ENCODE measurements at regions not wholly inside any gene's neighbourhood (a gene's known extent, or its start where the extent isn't known, plus 50 kb on each side); places are given as distances from the start of the nearest gene placed in this dataset.

DNA sequence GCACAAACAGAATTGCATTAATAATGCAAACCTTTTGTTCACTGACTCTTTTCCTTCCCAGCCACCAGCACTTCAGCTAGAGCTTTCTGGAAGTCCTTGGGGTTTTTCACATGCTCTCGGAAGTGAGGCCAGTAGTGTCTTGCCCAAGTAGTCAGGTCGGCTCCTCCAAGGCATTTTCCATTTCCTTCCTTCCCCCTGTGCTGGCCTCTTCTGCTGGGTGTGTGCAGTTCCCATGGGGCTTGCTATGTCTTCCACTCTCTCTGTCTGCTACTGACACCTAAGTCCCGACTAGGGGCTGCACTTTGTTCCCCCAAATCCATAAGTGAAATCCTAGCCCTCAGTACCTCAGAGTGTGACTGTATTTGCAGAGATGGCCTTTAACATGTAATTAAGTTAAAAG lies 175.6 kb upstream of the BMPER start:
- no peak for DNase-seq

DNA sequence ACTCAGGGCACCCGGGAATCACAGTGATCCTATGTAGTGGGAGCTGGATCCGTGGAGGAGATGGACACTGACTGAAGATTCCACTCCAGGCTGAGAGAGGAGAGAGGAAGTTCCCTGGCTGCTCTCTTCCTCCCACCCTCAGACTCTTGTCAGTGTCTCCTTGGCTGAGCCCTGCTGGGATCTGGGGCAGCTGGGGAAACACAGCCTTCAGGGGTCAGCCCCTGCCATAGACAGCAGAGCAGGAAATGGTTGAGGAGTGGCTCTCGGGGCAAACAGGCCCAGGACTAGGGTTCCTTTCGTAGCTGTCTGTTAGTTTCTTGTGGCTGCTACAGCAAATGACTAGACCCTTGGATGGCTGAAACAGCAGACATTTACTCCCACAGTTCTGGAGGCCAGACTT lies 174.4 kb upstream of the BMPER start:
- DNase-seq, result no peak

DNA sequence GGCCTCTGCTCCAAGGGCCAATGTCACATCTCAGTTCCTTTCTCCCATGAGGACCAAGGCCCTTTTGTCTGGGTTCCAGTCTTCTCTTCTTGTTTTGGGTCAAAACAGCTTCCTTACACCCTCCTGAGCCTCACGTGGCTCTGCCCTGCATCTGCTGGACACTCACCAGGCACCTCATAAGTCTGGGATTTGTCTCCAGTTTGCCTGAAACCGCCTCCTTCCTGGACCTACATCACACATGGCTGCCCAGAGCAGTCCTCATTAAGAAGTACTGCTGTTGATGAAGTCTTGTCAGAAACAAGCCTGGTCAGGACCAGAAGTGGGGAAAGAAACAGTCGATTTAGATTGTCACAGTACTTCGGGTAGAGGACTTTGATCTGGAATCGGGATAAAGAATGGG lies 173.4 kb upstream of the BMPER start:
- DNase-seq, result no peak

DNA sequence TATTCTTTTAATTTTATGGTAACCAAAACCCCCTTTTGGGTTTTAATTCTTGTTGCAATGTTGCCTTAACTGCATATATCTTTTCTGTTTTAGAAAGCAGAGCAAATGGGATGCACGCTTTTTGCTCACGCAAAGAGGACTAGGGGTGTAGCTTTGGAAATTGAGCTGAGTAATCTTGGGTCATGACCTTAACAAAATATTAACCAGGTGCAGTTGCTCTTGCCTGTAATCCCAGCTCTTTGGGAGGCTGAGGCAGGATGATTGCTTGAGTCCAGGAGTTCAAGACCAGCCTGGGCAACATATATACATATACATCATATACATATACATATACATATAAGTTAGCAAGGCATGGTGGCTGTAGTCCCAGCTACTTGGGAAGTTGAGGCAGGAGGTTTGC lies 172.9 kb upstream of the BMPER start:
- no peak for DNase-seq

DNA sequence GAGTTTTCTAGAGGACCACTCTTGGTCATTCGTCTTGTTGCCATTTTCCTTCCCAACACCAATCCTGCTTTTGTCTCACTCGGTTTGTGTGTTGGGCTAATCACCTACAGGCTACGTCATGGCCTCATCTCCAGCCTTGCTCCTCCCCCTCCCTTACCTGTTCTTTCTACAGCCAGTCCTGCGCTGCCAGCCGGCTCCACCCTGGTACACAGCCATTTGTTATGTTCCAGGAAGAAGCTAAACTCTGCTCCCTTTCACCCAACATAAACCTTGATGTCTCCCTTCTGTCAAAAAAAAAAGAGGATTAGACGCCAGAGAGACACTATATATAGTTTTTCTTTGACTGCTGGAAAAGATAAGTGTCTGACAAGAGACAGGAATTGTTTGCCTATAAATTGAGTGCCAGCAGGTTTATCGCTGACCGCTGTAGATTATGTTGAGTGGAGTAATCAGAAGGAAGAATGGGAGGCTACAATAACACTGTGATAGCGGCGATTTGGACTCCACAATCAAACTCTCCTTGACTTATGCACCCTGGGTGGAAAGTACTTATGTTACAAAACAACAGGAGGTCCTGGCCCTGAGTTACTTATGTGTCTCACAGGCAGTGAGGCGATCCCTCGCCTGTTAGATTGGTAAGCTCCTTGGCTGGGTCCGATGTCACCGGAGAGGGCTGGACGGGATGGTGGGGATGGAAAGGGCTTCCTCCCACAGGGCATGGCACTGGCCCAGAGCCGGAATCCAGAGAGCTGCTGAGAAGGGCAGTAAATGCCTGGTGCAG lies 171.3 kb upstream of the BMPER start:
- peak; percentile 90 for DNase-seq

DNA sequence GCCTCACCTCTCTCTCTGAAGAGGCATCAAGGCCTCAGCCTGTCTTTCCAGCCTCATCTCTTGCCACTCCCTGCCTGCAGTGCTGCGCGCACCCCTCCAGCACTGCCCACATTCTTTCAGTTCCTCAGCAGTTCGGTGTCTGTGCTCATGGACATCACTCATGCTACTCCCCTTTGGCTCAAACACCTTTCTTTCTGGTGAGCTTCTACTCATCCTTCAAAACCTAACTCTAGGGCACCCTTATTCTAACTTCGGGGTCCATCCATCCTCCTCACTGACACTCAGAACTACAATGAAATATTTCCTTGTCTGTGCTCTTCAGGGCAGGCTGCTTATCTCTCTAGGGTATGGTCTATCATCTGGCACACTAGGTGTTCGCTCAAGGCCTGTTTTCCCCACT lies 169.9 kb upstream of the BMPER start:
- no peak for DNase-seq

DNA sequence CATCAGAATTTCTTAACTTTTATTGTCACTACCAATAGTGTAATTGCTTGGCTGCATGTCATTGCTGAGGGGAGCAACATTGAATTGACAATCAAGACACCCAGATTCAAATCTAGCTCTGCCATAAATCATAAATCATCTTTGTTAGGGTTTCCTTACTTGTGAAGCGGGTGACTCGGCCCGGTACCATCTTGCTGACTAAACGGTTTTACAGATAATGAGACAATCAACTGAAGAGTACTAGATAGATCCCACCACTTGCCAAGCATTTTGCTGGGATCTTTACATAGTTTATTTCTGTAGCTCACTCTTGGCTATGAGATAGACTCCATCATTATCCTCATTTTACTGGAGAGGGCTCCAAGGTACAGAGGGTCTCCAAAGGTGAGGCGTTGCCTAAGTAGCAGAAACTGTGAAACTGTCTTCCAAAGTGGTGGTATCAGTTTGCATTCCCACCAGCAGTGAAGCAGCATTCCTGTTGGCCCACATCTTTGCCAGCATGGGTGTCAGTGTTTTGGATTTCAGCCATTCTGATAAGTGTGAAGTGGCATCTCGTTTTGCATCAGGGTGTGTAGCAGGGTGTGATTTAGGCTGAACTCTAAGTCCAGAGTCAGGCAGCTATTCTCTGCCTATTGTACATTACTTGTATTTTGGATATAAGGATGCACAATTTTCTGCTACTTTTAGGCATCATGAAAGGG lies 168.7 kb upstream of the BMPER start:
- DNase-seq, result no peak

DNA sequence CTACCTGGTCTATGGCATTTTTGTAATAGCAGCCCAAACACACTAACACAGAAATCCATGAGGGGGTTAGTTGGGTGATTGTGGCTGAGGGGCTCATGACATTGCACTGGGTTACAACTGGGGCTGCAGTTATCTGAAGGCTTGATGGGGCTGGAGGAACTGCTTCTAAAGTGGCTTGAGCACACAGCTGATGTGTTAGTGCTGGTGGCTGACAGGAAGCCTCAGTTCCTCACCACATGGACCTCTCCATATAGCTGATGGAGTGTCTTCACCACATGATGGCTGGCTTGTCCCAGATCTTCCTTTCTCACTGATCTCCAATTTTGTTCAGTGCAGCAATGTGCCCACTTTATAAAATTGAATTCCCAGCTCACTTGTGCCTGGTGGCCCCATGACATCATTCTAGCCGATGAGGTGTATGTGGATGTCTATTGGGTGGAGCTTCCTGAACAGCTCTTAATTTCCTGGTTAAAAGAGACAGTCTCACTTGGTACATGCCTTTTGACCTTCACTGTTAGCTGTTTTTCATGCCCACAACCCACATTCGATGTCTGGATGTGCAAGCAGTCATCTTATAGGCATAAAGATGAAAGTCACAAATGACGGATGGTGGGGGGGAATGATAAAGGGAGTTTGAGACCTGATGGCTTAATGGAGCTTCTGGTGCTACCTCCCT lies 166.9 kb upstream of the BMPER start:
- DNase-seq, result no peak

DNA sequence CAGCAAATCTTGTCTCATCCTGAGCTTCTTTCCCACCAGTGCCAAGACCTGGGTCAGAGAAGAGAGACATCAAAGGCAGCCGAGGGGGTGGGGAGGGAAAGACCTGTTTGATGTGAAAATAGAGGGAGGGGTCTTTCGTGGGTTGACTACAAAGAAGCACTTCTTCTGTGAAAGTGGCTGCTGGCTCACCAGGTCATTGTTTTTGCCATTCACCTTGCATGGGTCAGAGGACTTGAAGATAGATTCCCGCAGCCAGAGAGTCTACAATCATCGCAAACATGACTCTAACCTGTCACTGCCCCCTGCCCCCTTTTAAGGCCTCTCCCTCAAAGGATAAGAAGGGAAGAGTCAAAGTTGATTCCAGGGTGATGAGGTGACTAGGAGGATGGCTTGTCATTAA lies 166.1 kb upstream of the BMPER start:
- no peak for DNase-seq

DNA sequence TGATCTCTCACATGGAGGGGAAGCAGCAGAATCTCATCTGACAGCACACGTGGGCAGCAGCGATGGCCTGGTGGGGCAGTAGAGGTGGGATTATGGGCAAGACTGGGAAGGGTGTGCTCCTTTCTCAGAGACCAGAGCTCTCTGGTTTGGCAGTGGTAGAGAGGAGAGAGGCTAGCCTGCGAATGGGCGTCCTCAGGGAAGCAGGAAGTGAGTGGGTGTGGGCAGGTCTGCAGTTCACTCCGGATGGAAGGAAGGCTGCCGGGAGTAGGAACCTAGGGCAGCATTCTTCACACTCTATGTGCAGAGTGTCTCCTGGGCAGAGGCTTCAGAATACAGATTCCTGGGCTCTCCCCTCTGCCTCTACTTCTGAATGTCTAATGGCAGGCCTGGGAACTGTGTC lies 162.8 kb upstream of the BMPER start:
- no peak for DNase-seq

DNA sequence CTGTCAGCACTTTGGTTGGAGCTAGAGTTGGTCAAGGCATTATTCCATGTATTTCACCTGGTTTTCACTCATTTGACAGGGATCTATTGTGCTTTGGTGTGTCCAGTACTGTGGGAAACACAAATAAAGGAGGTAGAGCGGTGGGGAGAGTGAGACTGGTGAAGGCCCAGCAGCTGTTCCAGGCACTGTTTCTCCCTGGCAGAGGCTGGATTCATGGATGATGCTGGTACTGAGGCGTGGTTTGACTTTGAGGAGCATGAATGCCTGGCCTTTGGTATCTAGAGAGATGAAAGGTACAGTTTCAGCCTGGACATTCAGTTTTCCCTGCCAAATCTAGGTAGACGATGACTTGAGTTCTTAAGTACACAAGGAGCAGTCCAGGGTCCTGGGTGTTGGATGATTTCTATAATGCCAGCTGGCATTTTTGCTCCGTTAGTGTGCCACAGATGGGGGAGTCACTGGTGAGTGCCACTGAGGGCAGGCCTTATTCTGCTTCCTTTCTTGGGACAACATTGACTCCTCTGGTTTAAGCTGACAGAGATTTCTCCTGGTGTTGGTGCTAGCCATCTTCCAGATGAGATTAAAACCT lies 162.2 kb upstream of the BMPER start:
- DNase-seq, result no peak

DNA sequence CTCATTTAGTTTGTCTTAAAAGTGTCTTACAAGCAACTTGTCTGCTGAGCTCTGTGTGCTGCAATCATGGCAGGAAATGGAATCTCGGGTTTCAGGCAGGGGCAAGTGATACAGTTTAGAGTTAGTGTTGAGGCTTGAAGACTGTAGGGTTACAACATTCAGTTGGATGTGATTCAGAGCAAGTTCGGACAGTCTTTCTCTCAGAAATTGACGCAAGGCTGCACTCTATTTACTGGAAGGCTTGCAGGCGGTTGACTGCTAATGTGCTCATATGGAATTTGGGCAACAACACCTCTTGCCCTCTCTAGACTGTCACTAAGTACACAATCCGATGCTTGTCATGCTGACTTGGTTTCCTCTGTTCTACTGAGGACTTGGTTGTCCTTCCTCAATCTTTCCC lies 161.7 kb upstream of the BMPER start:
- DNase-seq, result peak; percentile 34

DNA sequence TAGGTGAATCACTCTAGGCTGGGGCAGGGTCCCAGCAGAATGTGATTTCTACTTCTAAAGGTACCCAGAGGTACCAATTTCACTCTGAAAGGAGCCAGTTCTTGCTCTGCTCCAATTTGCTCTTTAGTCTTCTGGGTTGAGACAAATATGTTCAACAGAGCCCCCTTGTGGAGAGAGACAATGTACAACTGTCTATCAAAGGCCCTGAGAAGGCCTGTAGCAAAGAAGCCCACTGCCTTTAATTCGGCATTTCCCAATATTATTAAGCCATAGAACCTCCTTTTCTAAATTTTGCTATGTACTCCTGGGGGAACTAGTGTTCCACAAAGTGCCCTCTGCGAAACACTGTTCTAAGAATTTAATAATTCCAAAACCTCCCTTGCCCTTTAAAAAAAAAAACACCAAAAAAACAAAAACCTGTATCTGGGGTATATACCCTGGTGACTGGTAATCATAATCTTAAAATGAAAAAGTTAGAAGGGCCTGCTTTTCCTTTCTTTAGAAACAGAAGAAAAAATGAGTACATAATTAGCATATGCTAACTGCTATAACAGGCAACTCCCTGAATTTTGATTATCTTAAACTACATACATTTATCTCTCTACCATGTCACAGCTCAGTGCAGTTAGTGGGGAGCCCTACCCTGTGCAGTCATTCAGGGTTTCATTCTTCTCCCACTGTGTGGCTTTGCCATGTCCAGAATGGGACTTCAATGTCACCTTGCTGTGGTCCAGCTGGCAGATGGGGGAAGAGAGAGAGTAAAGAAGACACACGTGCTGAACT lies 160.9 kb upstream of the BMPER start:
- peak; percentile 8 for DNase-seq

DNA sequence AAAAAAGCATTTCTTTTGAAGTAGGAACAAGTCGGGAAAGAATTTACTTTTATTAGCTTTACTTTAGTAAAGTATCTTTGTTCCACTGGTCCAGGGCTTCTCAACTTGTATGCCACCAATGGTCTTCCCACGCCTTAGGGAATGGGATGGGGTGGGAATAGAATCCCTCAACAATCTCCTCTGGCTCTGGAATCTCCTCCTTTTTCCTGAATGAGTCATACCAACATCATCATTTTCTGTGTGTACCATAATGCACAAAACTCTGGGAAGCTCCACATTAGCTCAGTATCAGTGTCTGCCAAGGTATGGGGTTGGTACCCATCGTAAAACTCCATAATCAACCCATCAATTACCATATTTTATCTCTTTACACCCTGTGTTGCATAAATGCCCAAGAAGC lies 159.4 kb upstream of the BMPER start:
- no peak for DNase-seq

DNA sequence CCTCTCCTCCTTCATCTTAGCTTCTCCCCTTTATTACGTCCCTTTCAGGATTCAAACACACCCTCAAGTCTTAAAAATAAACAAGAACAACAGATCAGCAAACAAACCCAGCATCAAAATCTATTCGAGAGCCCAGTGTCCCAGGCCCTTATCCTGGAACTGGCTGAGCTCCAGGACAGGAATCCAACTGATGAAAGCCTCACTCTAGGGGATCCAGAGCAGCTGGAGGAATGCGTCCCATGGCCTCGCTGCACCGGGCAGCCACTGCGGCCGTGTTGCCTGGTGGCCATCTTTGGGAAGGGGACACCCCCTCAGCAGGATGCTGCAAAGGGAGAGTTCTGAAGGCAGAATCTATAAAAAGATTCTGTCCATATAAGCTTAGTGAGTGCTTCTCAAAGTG lies 156.5 kb upstream of the BMPER start:
- DNase-seq, result no peak

DNA sequence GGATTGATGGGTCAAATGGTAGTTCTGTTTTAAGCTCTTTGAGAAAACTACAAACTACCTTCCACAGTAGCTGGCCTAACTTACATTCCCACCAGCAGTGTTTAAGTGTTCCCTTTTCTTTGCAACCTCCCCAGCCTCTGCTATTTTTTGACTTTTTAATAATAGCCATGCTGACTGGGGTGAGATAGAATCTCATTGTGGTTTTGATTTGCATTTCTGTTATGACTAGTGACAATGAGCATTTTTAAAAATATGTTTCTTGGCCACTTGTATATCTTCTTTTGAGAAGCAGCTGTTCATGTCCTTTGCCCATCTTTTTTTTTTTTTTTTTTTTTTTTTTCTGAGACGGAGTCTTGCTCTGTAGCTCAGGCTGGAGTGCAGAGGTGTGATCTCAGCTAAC lies 155.2 kb upstream of the BMPER start:
- no peak for DNase-seq

DNA sequence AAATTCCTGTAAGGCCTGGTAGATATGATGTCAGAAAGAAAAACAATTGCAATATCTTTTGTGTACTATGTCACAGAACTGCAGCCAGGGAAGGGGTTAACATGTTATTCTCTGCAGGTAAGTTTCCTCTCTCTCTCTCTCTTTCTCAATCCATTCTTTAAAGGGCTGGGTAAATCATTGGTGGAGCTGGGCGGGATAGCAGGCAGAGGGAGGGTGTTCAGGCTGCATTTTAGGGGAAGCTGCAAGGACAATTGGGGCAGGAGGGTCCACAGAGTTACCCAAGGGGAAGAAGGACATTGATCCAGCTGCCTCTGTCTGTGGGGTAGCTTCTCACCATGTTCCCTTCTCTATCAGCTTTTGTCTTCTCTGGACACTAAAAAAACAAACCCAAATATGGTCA lies 153.9 kb upstream of the BMPER start:
- DNase-seq, result no peak

DNA sequence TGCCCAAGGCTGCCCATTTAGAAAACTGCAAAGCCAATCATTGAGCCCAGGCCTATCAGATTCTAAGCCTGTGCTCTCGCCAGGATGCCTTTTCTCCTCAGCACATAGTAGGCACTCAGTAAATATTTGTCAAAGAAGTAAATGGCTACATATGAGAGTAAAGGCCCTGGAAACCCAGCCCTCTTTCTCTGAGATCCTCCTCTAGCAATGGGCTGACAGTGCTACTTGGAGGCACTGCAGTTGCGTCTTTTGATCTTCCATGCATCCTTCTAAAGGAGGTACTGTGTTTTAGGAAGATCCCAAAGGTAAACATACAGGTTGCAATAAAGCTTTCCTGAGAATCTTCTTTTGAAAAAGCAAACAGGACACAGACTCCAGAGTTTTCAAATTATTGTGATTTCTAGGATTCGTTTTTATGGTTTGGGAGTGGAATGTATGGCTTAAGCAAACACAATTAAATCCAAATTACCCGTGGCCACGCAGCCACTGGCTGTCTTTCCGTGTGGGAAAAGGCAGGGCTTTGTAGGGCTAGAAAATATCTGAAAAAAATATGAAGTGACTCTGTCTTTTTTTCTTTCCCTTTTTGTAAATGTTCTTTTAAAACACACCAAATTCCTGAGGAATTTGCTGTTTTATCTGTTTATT lies 151.3 kb upstream of the BMPER start:
- DNase-seq, result no peak

DNA sequence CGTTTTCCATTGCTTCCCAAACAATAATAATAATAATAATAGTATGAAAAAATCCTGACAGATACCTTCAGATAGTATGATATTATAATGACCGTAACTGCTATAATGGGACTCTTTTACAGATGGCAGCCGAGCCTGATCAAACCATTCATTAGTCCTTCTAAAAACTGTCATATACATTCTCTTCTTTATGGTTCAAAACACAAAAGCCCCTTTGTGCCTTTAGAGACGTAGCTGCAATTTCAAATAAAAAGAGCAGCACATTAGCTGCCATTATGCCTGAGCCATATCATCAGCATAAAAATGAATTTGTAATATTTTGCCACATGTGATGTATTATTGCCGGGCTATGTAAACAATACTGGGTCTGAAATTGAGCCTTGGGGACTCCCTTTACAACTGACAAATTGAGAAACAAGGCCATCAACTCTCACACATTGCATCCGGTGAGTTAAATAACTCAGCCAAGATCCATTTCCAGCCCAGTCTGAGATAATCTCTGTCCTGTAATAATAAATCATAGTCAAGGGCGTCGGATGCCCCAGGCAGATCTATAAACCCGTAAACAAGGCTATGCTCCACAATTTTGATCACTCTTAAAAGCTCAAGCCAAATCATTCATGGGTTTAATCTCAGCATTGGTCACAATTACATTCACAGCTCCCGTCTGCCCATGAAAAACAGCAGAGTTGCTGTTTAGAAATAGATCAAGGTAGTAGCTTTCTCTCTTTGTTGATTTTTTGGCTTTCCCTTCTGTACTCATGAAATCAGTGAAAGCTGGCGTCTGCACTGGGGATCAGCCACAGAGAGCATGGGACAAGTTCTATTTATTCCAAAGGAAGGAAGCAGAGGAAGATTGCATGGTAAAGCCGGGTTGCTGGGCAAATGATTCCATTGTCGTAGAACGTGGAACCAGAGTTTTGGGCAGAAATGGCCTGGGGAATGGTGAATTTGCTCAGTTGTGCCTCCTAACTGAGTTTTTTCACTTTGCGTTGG lies 150.1 kb upstream of the BMPER start:
- DNase-seq, result peak; percentile 24

DNA sequence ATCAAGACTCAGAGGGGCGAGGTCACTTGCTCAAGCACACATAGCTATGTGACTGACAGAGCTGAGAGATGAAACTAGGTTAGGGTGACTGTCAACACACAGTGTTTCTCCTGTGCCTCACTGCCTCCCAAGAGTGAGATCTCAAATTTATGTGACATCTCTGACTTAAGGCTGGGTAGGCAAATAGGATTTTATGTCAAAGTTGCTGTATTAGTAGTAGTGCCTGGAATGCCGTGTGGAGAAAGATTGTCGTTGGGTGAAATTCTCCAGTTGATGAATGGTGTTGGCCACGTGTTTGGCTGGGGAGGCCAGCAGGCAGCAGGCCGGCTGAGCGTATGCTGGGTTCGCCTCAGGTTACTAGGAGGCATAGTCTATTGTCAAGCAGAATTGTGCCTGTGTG lies 148.3 kb upstream of the BMPER start:
- no peak for DNase-seq

DNA sequence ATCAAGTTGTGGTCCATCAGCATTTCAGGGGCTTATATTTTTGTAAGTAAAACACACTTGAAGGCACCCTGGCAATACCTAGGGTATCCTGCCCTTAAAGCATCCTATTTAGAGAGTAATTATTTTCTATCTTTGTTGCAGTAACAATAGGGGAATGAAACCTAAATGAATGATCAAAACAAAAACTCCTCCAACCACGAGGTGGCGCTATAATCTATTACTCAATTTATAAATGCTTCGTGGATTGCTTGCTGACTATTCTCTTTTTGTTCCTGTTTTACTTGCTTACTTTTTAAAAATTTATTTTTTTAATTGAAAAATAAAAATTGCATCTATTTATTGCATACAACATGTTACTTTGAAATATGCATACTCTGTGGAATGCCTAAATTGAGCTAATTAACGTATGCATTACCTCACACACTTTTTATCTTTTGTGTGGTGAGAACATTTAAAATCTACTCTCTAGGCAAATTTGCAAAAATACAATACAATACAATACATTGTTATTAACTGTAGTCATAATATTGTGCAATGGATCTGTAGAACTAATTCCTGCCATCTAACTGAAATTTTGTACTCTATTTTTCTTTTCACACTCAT lies 147.7 kb upstream of the BMPER start:
- no peak for DNase-seq
